ENCODE measurements at regions not wholly inside any gene's neighbourhood (a gene's known extent, or its start where the extent isn't known, plus 50 kb on each side); places are given as distances from the start of the nearest gene placed in this dataset.
A peak's percentile ranks its signal among the peaks of the same experiment; 100 is the strongest.

DNA sequence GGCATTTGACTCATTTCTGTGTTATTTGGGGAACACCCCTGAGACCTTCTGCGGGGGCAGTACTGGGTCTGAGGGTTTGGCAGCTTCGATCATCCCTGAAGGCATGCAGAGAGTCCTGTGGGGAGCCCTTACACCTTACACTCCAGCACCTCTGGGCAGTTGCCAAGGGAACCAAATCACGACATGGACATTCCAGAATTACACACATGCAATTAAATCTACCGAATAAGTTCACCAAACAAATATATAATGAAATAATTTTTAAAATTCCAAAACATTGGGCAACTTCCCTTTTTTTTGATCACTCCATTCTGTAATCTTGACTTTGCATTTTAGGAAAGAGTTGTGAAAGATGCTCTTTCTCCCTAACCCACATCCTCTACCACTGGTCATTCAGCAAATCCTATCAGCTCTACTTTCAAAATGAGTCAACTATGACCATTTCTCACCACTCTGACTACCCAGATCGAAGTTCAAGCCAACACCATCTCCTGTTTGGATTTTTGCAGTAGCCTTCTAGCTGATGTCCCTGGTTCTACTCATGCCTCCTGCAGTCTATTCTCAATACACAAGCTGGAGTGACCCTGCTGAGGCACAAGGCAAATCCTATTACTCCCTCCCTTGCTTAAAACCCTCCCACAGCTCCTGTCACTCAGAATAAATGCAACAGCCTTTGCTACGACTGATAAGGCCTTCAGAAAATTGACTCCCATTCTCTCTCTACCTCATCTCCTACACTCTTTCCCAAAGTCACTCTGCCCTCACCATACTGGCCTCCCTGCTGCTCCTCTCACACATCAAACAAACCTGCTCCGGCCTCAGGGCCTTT is 533.3 kb downstream of the HACE1 start:
- Mint-ChIP-seq H3K27me3 (ENCODE audit: low read depth) (peaks cover 7% of the 10 kb centered on the region), H3K36me3 (no peaks in the 10 kb centered on the region), H3K4me3 (no peak overlapping the region), H3K9me3 (no peaks in the 10 kb centered on the region), H3K27ac (no peak overlapping the region), H3K4me1 (peaks cover 27% of the 10 kb centered on the region)
- no peak for DNase-seq (ENCODE audit: low spot score in 2 of 2, unreplicated experiment in 2 of 2)
- no peak for TF ChIP-seq CTCF (IDR thresholded peaks at IDR 0.05; ENCODE audit: unreplicated experiment)

GRCh38 chr6:104325341-104326172 is 534.2 kb downstream of the HACE1 start:
- H3K4me1 Mint-ChIP-seq: peaks cover 27% of the 10 kb centered on the region
- H3K27ac Mint-ChIP-seq: no peak overlapping the region
- H3K9me3 Mint-ChIP-seq: no peaks in the 10 kb centered on the region
- peak in 1 of 2 experiments; percentile 44 for DNase-seq (ENCODE audit: low spot score in 2 of 2, unreplicated experiment in 2 of 2)
- no peaks in the 10 kb centered on the region for H3K36me3 Mint-ChIP-seq
- peak; percentile 87 for TF ChIP-seq CTCF (IDR thresholded peaks at IDR 0.05; ENCODE audit: unreplicated experiment)
- peaks cover 8% of the 10 kb centered on the region for H3K27me3 Mint-ChIP-seq (ENCODE audit: low read depth)
- H3K4me3 Mint-ChIP-seq: no peak overlapping the region

GRCh38 chr6:104324301-104324700 is 535.4 kb downstream of the HACE1 start:
- no peak for TF ChIP-seq CTCF (IDR thresholded peaks at IDR 0.05; ENCODE audit: unreplicated experiment)
- Mint-ChIP-seq H3K4me1 (peaks cover 22% of the 10 kb centered on the region), H3K36me3 (no peaks in the 10 kb centered on the region), H3K27ac (no peak overlapping the region), H3K9me3 (no peaks in the 10 kb centered on the region), H3K4me3 (no peak overlapping the region), H3K27me3 (ENCODE audit: low read depth) (peaks cover 8% of the 10 kb centered on the region)
- no peak for DNase-seq (ENCODE audit: low spot score in 2 of 2, unreplicated experiment in 2 of 2)

DNA sequence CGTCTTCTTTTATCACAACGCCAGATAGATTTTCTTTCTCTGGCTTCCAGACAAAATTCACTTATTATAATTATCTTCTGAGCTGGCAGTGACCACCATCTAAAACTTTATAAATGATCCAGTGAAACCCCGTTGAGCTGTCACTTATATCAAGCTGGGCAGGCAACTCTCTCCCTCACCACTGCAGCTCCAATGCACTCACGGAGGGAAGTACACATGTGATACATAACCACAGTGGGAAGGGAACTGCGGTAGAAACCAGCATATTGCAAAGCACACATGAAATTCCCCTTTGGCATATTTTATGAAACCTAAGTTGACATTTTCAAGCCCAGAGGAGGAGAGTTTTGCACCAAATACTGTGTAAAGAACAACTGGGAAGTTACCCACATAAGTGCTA is 536.9 kb downstream of the HACE1 start:
- no peak for DNase-seq (ENCODE audit: low spot score in 2 of 2, unreplicated experiment in 2 of 2)
- Mint-ChIP-seq H3K4me3 (no peak overlapping the region), H3K27me3 (ENCODE audit: low read depth) (peaks cover 8% of the 10 kb centered on the region), H3K9me3 (no peaks in the 10 kb centered on the region), H3K27ac (no peak overlapping the region), H3K4me1 (peaks cover 20% of the 10 kb centered on the region), H3K36me3 (no peaks in the 10 kb centered on the region)
- TF ChIP-seq CTCF (IDR thresholded peaks at IDR 0.05; ENCODE audit: unreplicated experiment): no peak

GRCh38 chr6:104321301-104321700 is 538.4 kb downstream of the HACE1 start:
- Mint-ChIP-seq H3K4me1 (peaks cover 11% of the 10 kb centered on the region), H3K9me3 (no peaks in the 10 kb centered on the region), H3K27me3 (ENCODE audit: low read depth) (peaks cover 4% of the 10 kb centered on the region), H3K36me3 (no peaks in the 10 kb centered on the region), H3K4me3 (no peak overlapping the region), H3K27ac (no peak overlapping the region)
- TF ChIP-seq CTCF (IDR thresholded peaks at IDR 0.05; ENCODE audit: unreplicated experiment): no peak
- no peak for DNase-seq (ENCODE audit: low spot score in 2 of 2, unreplicated experiment in 2 of 2)
